Thyroid gland (tissue), 4 donors: ENCODE measurements at regions not wholly inside any gene's neighbourhood (a gene's known extent, or its start where the extent isn't known, plus 50 kb on each side); places are given as distances from the start of the nearest gene placed in this dataset.

Experiments
- DNase-seq, 2 donors: peaks; one replicate each; pipeline ENCODE4 v3.0.0-alpha.2; 2019
- H3K27ac ChIP-seq, 3 donors: fragments of 200-600 bp; sonication (generic); 1 replicate in 2 of 3; 2 replicates in 1 of 3; pipeline ENCODE4 v1.5.1; 2016 to 2019; ENCODE audit warnings: mild to moderate bottlenecking in 1 of 3, moderate library complexity in 1 of 3
- H3K27me3 ChIP-seq: fragments of 200-600 bp; sonication (generic); one replicate; pipeline ENCODE4 v1.5.1; 2019
- H3K36me3 ChIP-seq, 2 donors: fragments of 200-600 bp; sonication (generic); one replicate each; pipeline ENCODE4 v1.5.1; 2016 to 2019
- H3K4me1 ChIP-seq, 2 donors: fragments of 200-600 bp; sonication (generic); one replicate each; pipeline ENCODE4 v1.5.1; 2017 to 2019
- H3K4me3 ChIP-seq, 3 donors: fragments of 200-600 bp; sonication (generic); replicated peaks in 1 of 3; 1 replicate in 2 of 3; 2 replicates in 1 of 3; pipeline ENCODE4 v1.5.1; 2016; ENCODE audit warnings: mild to moderate bottlenecking in 1 of 3
- H3K9me3 ChIP-seq: fragments of 200-600 bp; sonication (generic); one replicate; pipeline ENCODE4 v1.5.1; 2017
- CTCF ChIP-seq, 6 experiments: fragments of 200-600 bp in 3 of 6; fragments of 450-650 bp in 3 of 6; sonication (generic) in 3 of 6; IDR thresholded peaks; one replicate each; pipeline ENCODE4 v1.5.1; 2016 to 2019; ENCODE audit warnings: antibody characterized with exemption in 6 of 6, mild to moderate bottlenecking in 2 of 6, inconsistent platforms in 1 of 6, moderate library complexity in 1 of 6
- POLR2A ChIP-seq, 2 donors: fragments of 450-650 bp; IDR thresholded peaks; one replicate each; pipeline ENCODE4 v1.6.1; 2017; ENCODE audit warnings: antibody characterized with exemption in 2 of 2, mild to moderate bottlenecking in 2 of 2, moderate library complexity in 1 of 2
- WGBS, 2 donors: methylation state at CpG; one replicate each; pipeline ENCODE4 v1.1.5; 2017; 5-methylcytosine and 5-hydroxymethylcytosine counted together
- intact Hi-C: fragments of 100-400 bp; cut with DNase I; formaldehyde crosslinking; loops from one replicate; pipeline ENCODE4 v1.15.1; 2023

GRCh38 chr5:115379622-115380344, 83.3 kb upstream of the CCDC112 start:
- 86 to 89% methylated on average over 8 of the region's 8 CpGs for WGBS, 2 donors
- intact Hi-C loops, result no loop called here
- Histone ChIP-seq H3K4me3 (no peak overlapping the region), H3K4me1 (no peaks in the 10 kb centered on the region), H3K27ac (no peak overlapping the region), H3K36me3 (no peaks in the 10 kb centered on the region), H3K9me3 (no peaks in the 10 kb centered on the region), H3K27me3 (no peaks in the 10 kb centered on the region)
- DNase-seq, result no peak
- no peak for TF ChIP-seq CTCF (IDR thresholded peaks at IDR 0.05)
- no peak for TF ChIP-seq POLR2A (IDR thresholded peaks at IDR 0.05)

GRCh38 chr5:115378754-115379153, 82.3 kb upstream of the CCDC112 start:
- Histone ChIP-seq H3K4me3 (no peak overlapping the region), H3K36me3 (no peaks in the 10 kb centered on the region), H3K9me3 (no peaks in the 10 kb centered on the region), H3K27ac (no peak overlapping the region), H3K27me3 (no peaks in the 10 kb centered on the region), H3K4me1 (no peaks in the 10 kb centered on the region)
- no peak for DNase-seq
- 86 to 88% methylated on average over 2 of the region's 2 CpGs for WGBS, 2 donors
- intact Hi-C loops, result no loop called here
- TF ChIP-seq POLR2A (IDR thresholded peaks at IDR 0.05) (no peak), CTCF (IDR thresholded peaks at IDR 0.05) (no peak)

GRCh38 chr5:115377468-115378217, 81.2 kb upstream of the CCDC112 start:
- no peaks in the 10 kb centered on the region for H3K4me1 ChIP-seq
- 75 to 78% methylated on average over 4 of the region's 4 CpGs for WGBS, 2 donors
- H3K27me3 ChIP-seq, result no peaks in the 10 kb centered on the region
- no peaks in the 10 kb centered on the region for H3K36me3 ChIP-seq
- no peaks in the 10 kb centered on the region for H3K9me3 ChIP-seq
- H3K4me3 ChIP-seq, result no peak overlapping the region
- TF ChIP-seq CTCF (IDR thresholded peaks at IDR 0.05) (no peak), POLR2A (IDR thresholded peaks at IDR 0.05) (no peak)
- DNase-seq, result no peak
- intact Hi-C loops, result no loop called here
- no peak overlapping the region for H3K27ac ChIP-seq

GRCh38 chr5:115375893-115376292, 79.4 kb upstream of the CCDC112 start:
- no peaks in the 10 kb centered on the region for H3K9me3 ChIP-seq
- no peaks in the 10 kb centered on the region for H3K4me1 ChIP-seq
- no peak overlapping the region for H3K4me3 ChIP-seq
- 83 to 86% methylated on average over 5 of the region's 5 CpGs for WGBS, 2 donors
- intact Hi-C loops, result no loop called here
- H3K27ac ChIP-seq, result no peak overlapping the region
- H3K27me3 ChIP-seq, result no peaks in the 10 kb centered on the region
- DNase-seq, result no peak
- H3K36me3 ChIP-seq, result no peaks in the 10 kb centered on the region
- TF ChIP-seq CTCF (IDR thresholded peaks at IDR 0.05) (no peak), POLR2A (IDR thresholded peaks at IDR 0.05) (no peak)
